Posterior cingulate gyrus (tissue), 11 donors: ENCODE measurements at regions not wholly inside any gene's neighbourhood (a gene's known extent, or its start where the extent isn't known, plus 50 kb on each side); places are given as distances from the start of the nearest gene placed in this dataset.
A peak's percentile ranks its signal among the peaks of the same experiment; 100 is the strongest.
"Not testable (repeated sequence)": the region's sequence is repeated elsewhere in the genome, so short reads cannot be mapped to it uniquely, and the experiment has no call there.

Source experiments
- DNase-seq, 10 donors: peaks; one replicate each; pipeline versions ENCODE4 v3.0.0 to v3.0.0-alpha.2; 2020 to 2021; ENCODE audit warnings: mixed read lengths in 3 of 10
- intact Hi-C: fragments of 100-400 bp; cut with DNase I; formaldehyde crosslinking; loops from one replicate; pipeline ENCODE4 v1.15.1; 2023

- intact Hi-C loops: no loop called here
- no peak for DNase-seq
These were observed 245.8 kb downstream of the FRK start for GRCh38 chr6:115814907-115815306.

- no peak for DNase-seq
- intact Hi-C loops: no loop called here
These were observed 249.2 kb downstream of the FRK start for GRCh38 chr6:115811541-115811940.

GRCh38 chr6:115798229-115798628, 262.5 kb downstream of the FRK start:
- DNase-seq: no peak
- intact Hi-C loops: no loop called here

- DNase-seq: no peak
- intact Hi-C loops: no loop called here
These were observed 263.9 kb downstream of the FRK start for GRCh38 chr6:115796829-115797228.

GRCh38 chr6:115796061-115796460, 264.6 kb downstream of the FRK start:
- intact Hi-C loops: no loop called here
- DNase-seq: no peak

- no peak for DNase-seq
- intact Hi-C loops: no loop called here
These were observed 277.2 kb downstream of the FRK start for GRCh38 chr6:115783402-115784061.

GRCh38 chr6:115782612-115783011, 278.1 kb downstream of the FRK start:
- no peak for DNase-seq
- intact Hi-C loops: no loop called here

GRCh38 chr6:115773741-115774140, 286.9 kb downstream of the FRK start:
- intact Hi-C loops: no loop called here
- no peak for DNase-seq

- DNase-seq: peak in 2 of 10 donors; percentile 27 to 68
- intact Hi-C loops: no loop called here
These were observed 289.8 kb downstream of the FRK start for GRCh38 chr6:115770851-115771250.

GRCh38 chr6:115768500-115768899, 292.2 kb downstream of the FRK start:
- intact Hi-C loops: no loop called here
- no peak for DNase-seq

GRCh38 chr6:115767931-115768330, 292.8 kb downstream of the FRK start:
- DNase-seq: no peak

GRCh38 chr6:115766745-115767462, 293.8 kb downstream of the FRK start:
- intact Hi-C loops: no loop called here
- no peak for DNase-seq

More at GRCh38 chr6:115767931-115768330, 292.8 kb downstream of the FRK start:
- intact Hi-C loops: no loop called here

- DNase-seq: no peak
- intact Hi-C loops: no loop called here
These were observed 294.7 kb downstream of the FRK start for GRCh38 chr6:115765966-115766365.

- intact Hi-C loops: no loop called here
- DNase-seq: no peak
These were observed 301.6 kb downstream of the FRK start for GRCh38 chr6:115759051-115759450.

GRCh38 chr6:115753446-115753845, 307.2 kb downstream of the FRK start:
- intact Hi-C loops: no loop called here

GRCh38 chr6:115750946-115751345, 309.7 kb downstream of the FRK start:
- DNase-seq: no peak
- intact Hi-C loops: no loop called here

More at GRCh38 chr6:115753446-115753845, 307.2 kb downstream of the FRK start:
- DNase-seq: no peak

GRCh38 chr6:115750292-115750691, 310.4 kb downstream of the FRK start:
- intact Hi-C loops: no loop called here
- DNase-seq: no peak

- no peak for DNase-seq
- intact Hi-C loops: no loop called here
These were observed 313.0 kb downstream of the FRK start for GRCh38 chr6:115747719-115748118.

GRCh38 chr6:115746583-115746982, 314.1 kb downstream of the FRK start:
- DNase-seq, intact Hi-C loops: not testable (repeated sequence)

GRCh38 chr6:115740907-115741306, 319.8 kb downstream of the FRK start:
- intact Hi-C loops: no loop called here
- no peak for DNase-seq

GRCh38 chr6:115735610-115736009, 325.1 kb downstream of the FRK start:
- DNase-seq: peak in 1 of 10 donors; percentile 53
- intact Hi-C loops: no loop called here

- intact Hi-C loops: no loop called here
- no peak for DNase-seq
These were observed 327.3 kb downstream of the FRK start for GRCh38 chr6:115733426-115733825.
